ENCODE measurements at regions not wholly inside any gene's neighbourhood (a gene's known extent, or its start where the extent isn't known, plus 50 kb on each side); places are given as distances from the start of the nearest gene placed in this dataset.

DNA sequence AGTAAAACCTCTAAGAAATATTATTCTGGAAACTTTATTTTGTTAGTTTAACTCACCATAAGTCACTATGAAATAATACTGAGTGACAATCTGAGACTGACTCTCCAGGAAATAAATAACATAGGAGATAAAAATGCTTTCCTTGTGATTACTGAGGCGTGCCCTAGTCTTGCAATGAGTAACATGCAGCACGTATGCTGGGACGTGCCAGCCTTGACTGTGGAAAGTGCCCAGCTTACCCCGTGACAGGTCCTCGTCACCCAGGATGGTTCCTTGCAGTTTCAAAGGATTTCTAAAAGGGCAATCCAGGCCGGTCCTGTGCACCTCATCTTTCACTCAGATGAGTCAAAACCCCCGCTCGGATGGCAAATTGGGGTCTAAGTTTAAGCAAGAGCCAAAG is 720.8 kb upstream of the ADAMTS16 start:
- Histone ChIP-seq H3K9me3 (ENCODE audit: control insufficient read depth in 2 of 2, insufficient read depth in 1 of 2, low read depth in 1 of 2, low read length in 1 of 2) (no peaks in the 10 kb centered on the region), H3K36me3 (ENCODE audit: control insufficient read depth in 3 of 3, insufficient read depth in 2 of 3, low read depth in 1 of 3, low read length in 3 of 3) (no peaks in the 10 kb centered on the region), H3K27me3 (ENCODE audit: control insufficient read depth in 3 of 3, insufficient read depth in 3 of 3, low read length in 3 of 3) (no peaks in the 10 kb centered on the region), H3K4me3 (ENCODE audit: low read depth in 1 of 3, low read length in 3 of 3) (no peak overlapping the region), H3K4me1 (ENCODE audit: control insufficient read depth in 3 of 3, insufficient read depth in 2 of 3, low read depth in 1 of 3, low read length in 2 of 3) (no peaks in the 10 kb centered on the region), H3K27ac (ENCODE audit: low read depth in 1 of 3, low read length in 2 of 3) (no peak overlapping the region)
- DNase-seq: no peak
- WGBS, 3 donors: 49 to 69% (median 52%) methylated on average over 8 of the region's 8 CpGs
- no peak for FAIRE-seq

DNA sequence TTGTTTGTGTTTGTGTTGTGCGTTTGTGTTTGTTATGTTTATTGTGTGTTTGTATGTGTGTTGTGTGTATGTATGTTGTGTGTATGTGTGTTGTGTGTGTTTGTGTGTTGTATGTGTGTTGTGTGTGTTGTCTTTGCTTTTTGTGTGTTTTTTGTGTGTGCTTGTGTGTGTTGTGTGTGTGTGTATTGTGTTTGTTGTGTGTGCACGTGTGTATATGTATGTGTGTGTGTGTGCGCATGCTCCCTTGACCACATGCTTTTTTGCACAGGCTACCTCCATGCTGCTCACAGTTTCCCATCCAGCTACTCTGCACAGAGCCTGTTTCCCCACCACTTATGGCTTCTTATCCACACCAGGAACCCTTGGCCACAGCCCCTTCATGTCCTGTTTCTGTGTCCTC is 720.0 kb upstream of the ADAMTS16 start:
- Histone ChIP-seq H3K27me3 (ENCODE audit: control insufficient read depth in 3 of 3, insufficient read depth in 3 of 3, low read length in 3 of 3) (no peaks in the 10 kb centered on the region), H3K4me3 (ENCODE audit: low read depth in 1 of 3, low read length in 3 of 3) (no peak overlapping the region), H3K36me3 (ENCODE audit: control insufficient read depth in 3 of 3, insufficient read depth in 2 of 3, low read depth in 1 of 3, low read length in 3 of 3) (no peaks in the 10 kb centered on the region), H3K4me1 (ENCODE audit: control insufficient read depth in 3 of 3, insufficient read depth in 2 of 3, low read depth in 1 of 3, low read length in 2 of 3) (no peaks in the 10 kb centered on the region), H3K9me3 (ENCODE audit: control insufficient read depth in 2 of 2, insufficient read depth in 1 of 2, low read depth in 1 of 2, low read length in 1 of 2) (no peaks in the 10 kb centered on the region), H3K27ac (ENCODE audit: low read depth in 1 of 3, low read length in 2 of 3) (no peak overlapping the region)
- FAIRE-seq (no peak), DNase-seq (no peak)
- 84 to 93% (median 92%) methylated on average over 3 of the region's 3 CpGs for WGBS, 3 donors

DNA sequence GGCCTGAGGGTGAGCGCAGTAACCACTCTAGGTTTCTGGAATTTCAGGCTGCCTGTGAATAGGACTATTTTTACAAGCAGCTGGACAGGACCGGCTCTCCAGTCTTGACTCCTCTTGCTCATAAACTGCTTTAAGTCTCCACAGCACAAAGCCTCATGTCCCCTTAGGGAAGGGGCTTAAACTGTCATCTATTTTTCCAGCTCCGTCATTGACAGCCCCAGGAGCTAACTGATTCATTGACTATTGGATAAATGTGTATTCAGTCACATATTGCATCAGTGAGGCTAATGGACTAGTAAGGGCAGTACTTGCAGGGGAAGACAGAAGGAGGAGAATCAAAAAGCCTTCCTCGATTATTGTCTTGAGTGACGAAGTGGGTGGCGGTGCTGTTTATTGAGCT is 719.4 kb upstream of the ADAMTS16 start:
- no peaks in the 10 kb centered on the region for H3K27me3 ChIP-seq (ENCODE audit: control insufficient read depth in 3 of 3, insufficient read depth in 3 of 3, low read length in 3 of 3)
- no peaks in the 10 kb centered on the region for H3K9me3 ChIP-seq (ENCODE audit: control insufficient read depth in 2 of 2, insufficient read depth in 1 of 2, low read depth in 1 of 2, low read length in 1 of 2)
- H3K4me3 ChIP-seq (ENCODE audit: low read depth in 1 of 3, low read length in 3 of 3): no peak overlapping the region
- DNase-seq (no peak), FAIRE-seq (no peak)
- H3K36me3 ChIP-seq (ENCODE audit: control insufficient read depth in 3 of 3, insufficient read depth in 2 of 3, low read depth in 1 of 3, low read length in 3 of 3): no peaks in the 10 kb centered on the region
- 77 to 82% (median 78%) methylated on average over 6 of the region's 6 CpGs for WGBS, 3 donors
- H3K4me1 ChIP-seq (ENCODE audit: control insufficient read depth in 3 of 3, insufficient read depth in 2 of 3, low read depth in 1 of 3, low read length in 2 of 3): no peaks in the 10 kb centered on the region
- H3K27ac ChIP-seq (ENCODE audit: low read depth in 1 of 3, low read length in 2 of 3): no peak overlapping the region

DNA sequence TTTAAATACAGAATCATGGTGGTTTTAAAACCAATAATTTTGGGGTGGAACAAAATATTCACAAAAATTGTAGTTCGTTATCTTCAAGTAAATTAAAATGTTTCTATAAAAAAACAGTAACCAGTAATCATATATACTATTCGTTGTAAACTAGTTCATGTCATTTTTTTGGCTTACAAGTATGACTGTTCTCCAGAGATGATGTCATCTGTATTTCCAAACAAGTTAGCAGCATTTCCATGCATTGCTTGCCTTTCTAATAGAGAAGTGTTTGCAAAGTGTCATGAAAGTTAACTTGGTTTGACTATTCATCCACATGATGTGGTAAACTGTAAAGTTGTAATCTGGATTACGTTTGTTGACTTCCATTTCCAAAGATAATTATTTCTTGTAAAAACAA is 717.9 kb upstream of the ADAMTS16 start:
- no peaks in the 10 kb centered on the region for H3K36me3 ChIP-seq (ENCODE audit: control insufficient read depth in 3 of 3, insufficient read depth in 2 of 3, low read depth in 1 of 3, low read length in 3 of 3)
- H3K4me3 ChIP-seq (ENCODE audit: low read depth in 1 of 3, low read length in 3 of 3): no peak overlapping the region
- H3K27ac ChIP-seq (ENCODE audit: low read depth in 1 of 3, low read length in 2 of 3): no peak overlapping the region
- DNase-seq (no peak), FAIRE-seq (no peak)
- WGBS, 3 donors: 49 to 55% (median 51%) methylated on average over 3 of the region's 3 CpGs
- no peaks in the 10 kb centered on the region for H3K4me1 ChIP-seq (ENCODE audit: control insufficient read depth in 3 of 3, insufficient read depth in 2 of 3, low read depth in 1 of 3, low read length in 2 of 3)
- no peaks in the 10 kb centered on the region for H3K9me3 ChIP-seq (ENCODE audit: control insufficient read depth in 2 of 2, insufficient read depth in 1 of 2, low read depth in 1 of 2, low read length in 1 of 2)
- no peaks in the 10 kb centered on the region for H3K27me3 ChIP-seq (ENCODE audit: control insufficient read depth in 3 of 3, insufficient read depth in 3 of 3, low read length in 3 of 3)

DNA sequence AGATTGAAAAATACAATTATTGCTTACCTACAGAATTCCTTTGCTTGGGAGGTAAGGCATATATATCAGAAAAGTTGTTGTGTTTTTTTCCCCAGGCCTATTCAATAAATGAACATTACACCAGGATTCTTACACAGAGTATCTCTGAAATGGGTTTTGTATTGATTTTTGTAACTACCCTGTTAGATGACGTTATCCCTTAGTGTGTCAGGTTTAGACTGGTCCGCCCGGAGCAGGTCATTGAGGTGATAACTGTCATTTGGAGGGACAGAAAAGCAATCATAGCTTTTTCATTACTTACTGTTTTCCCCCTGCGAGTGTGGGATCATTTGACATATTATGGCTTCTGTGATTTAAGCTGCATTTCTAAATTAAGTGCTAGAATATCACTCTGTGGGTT is 715.2 kb upstream of the ADAMTS16 start:
- FAIRE-seq (no peak), DNase-seq (no peak)
- no peaks in the 10 kb centered on the region for H3K36me3 ChIP-seq (ENCODE audit: control insufficient read depth in 3 of 3, insufficient read depth in 2 of 3, low read depth in 1 of 3, low read length in 3 of 3)
- no peaks in the 10 kb centered on the region for H3K4me1 ChIP-seq (ENCODE audit: control insufficient read depth in 3 of 3, insufficient read depth in 2 of 3, low read depth in 1 of 3, low read length in 2 of 3)
- 35 to 71% (median 56%) methylated on average over 4 of the region's 4 CpGs for WGBS, 3 donors
- no peaks in the 10 kb centered on the region for H3K27me3 ChIP-seq (ENCODE audit: control insufficient read depth in 3 of 3, insufficient read depth in 3 of 3, low read length in 3 of 3)
- H3K9me3 ChIP-seq (ENCODE audit: control insufficient read depth in 2 of 2, insufficient read depth in 1 of 2, low read depth in 1 of 2, low read length in 1 of 2): no peaks in the 10 kb centered on the region
- no peak overlapping the region for H3K27ac ChIP-seq (ENCODE audit: low read depth in 1 of 3, low read length in 2 of 3)
- no peak overlapping the region for H3K4me3 ChIP-seq (ENCODE audit: low read depth in 1 of 3, low read length in 3 of 3)

DNA sequence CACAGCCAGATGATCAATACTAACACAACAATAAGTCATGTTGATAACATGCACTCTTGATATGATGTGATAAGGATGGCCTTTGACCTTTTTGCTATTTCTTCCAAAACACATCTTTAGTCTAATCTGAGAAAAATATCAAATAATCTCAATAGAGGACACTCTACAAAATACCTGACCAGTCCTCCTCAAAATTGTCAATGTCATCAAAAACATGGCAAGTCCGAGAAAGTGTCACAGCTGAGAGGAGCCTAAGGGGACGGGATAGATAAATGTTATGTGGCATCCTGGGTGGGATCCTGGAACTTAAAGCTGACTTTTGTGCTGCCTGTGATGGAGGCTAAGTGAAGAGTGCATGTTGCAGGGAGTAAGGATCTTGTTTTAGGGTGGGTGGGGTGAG is 699.6 kb upstream of the ADAMTS16 start:
- FAIRE-seq: no peak
- no peak overlapping the region for H3K27ac ChIP-seq (ENCODE audit: low read depth in 1 of 3, low read length in 2 of 3)
- H3K4me3 ChIP-seq (ENCODE audit: low read depth in 1 of 3, low read length in 3 of 3): no peak overlapping the region
- no peaks in the 10 kb centered on the region for H3K4me1 ChIP-seq (ENCODE audit: control insufficient read depth in 3 of 3, insufficient read depth in 2 of 3, low read depth in 1 of 3, low read length in 2 of 3)
- WGBS, 3 donors: 77 to 84% (median 80%) methylated on average over 2 of the region's 2 CpGs
- DNase-seq: no peak
- peaks cover 0 to 9% of the 10 kb centered on the region in 2 donors for H3K9me3 ChIP-seq (ENCODE audit: control insufficient read depth in 2 of 2, insufficient read depth in 1 of 2, low read depth in 1 of 2, low read length in 1 of 2)
- no peaks in the 10 kb centered on the region for H3K36me3 ChIP-seq (ENCODE audit: control insufficient read depth in 3 of 3, insufficient read depth in 2 of 3, low read depth in 1 of 3, low read length in 3 of 3)
- no peaks in the 10 kb centered on the region for H3K27me3 ChIP-seq (ENCODE audit: control insufficient read depth in 3 of 3, insufficient read depth in 3 of 3, low read length in 3 of 3)

DNA sequence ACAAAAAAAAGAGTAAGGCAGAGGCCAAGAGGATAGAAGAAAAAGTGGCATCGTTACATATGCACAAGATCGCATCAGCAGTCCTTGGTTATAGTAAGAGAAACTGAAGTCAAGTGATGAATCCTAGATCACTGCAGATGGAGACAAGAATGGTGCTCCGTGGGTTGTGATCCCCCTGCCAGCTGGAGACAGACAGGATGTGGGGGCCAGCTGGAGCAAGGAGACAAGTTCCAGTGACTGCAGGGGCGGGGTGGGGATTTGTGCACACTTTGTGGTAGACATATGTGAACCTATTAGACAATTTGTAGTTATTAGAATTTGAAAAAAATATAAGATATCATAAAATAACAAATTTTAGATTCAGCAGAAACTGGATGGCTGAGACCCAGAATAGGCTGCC is 697.9 kb upstream of the ADAMTS16 start:
- no peak overlapping the region for H3K27ac ChIP-seq (ENCODE audit: low read depth in 1 of 3, low read length in 2 of 3)
- DNase-seq (no peak), FAIRE-seq (no peak)
- no peaks in the 10 kb centered on the region for H3K27me3 ChIP-seq (ENCODE audit: control insufficient read depth in 3 of 3, insufficient read depth in 3 of 3, low read length in 3 of 3)
- H3K9me3 ChIP-seq (ENCODE audit: control insufficient read depth in 2 of 2, insufficient read depth in 1 of 2, low read depth in 1 of 2, low read length in 1 of 2): peaks cover 0 to 7% of the 10 kb centered on the region in 2 donors
- H3K4me3 ChIP-seq (ENCODE audit: low read depth in 1 of 3, low read length in 3 of 3): no peak overlapping the region
- WGBS, 3 donors: 74 to 77% (median 76%) methylated on average over 4 of the region's 4 CpGs
- H3K4me1 ChIP-seq (ENCODE audit: control insufficient read depth in 3 of 3, insufficient read depth in 2 of 3, low read depth in 1 of 3, low read length in 2 of 3): no peaks in the 10 kb centered on the region
- H3K36me3 ChIP-seq (ENCODE audit: control insufficient read depth in 3 of 3, insufficient read depth in 2 of 3, low read depth in 1 of 3, low read length in 3 of 3): no peaks in the 10 kb centered on the region

DNA sequence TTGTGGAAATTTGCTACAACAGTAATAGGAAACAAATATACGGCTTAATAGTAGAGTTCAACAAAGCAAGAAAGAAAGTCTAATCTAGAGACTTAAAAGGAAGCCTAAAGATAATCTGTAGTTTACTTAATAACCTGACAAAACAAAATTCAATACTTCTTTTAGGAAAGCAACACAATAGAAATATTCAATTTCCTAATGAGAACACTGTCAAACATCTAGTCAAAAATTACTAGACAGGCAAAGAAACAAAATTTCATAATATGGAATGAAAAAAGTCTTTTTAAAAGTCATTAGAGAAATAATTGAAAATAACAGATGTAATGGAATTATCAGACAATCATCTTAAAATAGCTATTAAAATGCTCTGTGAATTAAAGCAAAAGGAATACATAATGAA is 692.5 kb upstream of the ADAMTS16 start:
- 73 to 89% (median 89%) methylated on average over 1 of the region's 1 CpG for whole genome bisulfite sequencing, 3 donors
- no peaks in the 10 kb centered on the region for H3K36me3 ChIP-seq (ENCODE audit: control insufficient read depth in 3 of 3, insufficient read depth in 2 of 3, low read depth in 1 of 3, low read length in 3 of 3)
- DNase-seq: no peak
- no peak overlapping the region for H3K4me3 ChIP-seq (ENCODE audit: low read depth in 1 of 3, low read length in 3 of 3)
- FAIRE-seq: peak; percentile 10
- H3K27ac ChIP-seq (ENCODE audit: low read depth in 1 of 3, low read length in 2 of 3): no peak overlapping the region
- H3K9me3 ChIP-seq (ENCODE audit: control insufficient read depth in 2 of 2, insufficient read depth in 1 of 2, low read depth in 1 of 2, low read length in 1 of 2): no peaks in the 10 kb centered on the region
- no peaks in the 10 kb centered on the region for H3K4me1 ChIP-seq (ENCODE audit: control insufficient read depth in 3 of 3, insufficient read depth in 2 of 3, low read depth in 1 of 3, low read length in 2 of 3)
- no peaks in the 10 kb centered on the region for H3K27me3 ChIP-seq (ENCODE audit: control insufficient read depth in 3 of 3, insufficient read depth in 3 of 3, low read length in 3 of 3)

DNA sequence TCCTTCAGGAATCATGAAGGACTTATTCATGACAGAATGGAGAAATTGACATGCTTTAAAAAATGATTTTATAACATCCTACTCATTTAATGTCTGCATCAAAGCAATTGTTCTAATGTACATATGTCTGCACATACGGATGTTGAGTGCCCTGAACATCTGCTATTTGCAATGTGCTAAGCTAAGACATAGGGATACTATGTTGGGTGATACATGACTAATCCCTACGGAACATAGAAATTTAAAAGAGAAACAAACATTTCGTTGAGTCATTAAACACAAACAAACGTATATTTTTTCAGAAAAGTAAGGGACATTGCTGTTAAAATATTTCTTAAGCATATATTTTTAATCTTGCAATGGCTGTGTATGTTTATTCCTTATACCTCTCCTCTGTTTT is 686.5 kb upstream of the ADAMTS16 start:
- DNase-seq: no peak
- Histone ChIP-seq H3K36me3 (ENCODE audit: control insufficient read depth in 3 of 3, insufficient read depth in 2 of 3, low read depth in 1 of 3, low read length in 3 of 3) (no peaks in the 10 kb centered on the region), H3K4me3 (ENCODE audit: low read depth in 1 of 3, low read length in 3 of 3) (no peak overlapping the region), H3K27ac (ENCODE audit: low read depth in 1 of 3, low read length in 2 of 3) (no peak overlapping the region), H3K9me3 (ENCODE audit: control insufficient read depth in 2 of 2, insufficient read depth in 1 of 2, low read depth in 1 of 2, low read length in 1 of 2) (no peaks in the 10 kb centered on the region), H3K27me3 (ENCODE audit: control insufficient read depth in 3 of 3, insufficient read depth in 3 of 3, low read length in 3 of 3) (no peaks in the 10 kb centered on the region), H3K4me1 (ENCODE audit: control insufficient read depth in 3 of 3, insufficient read depth in 2 of 3, low read depth in 1 of 3, low read length in 2 of 3) (no peaks in the 10 kb centered on the region)
- FAIRE-seq: no peak
- WGBS, 3 donors: 68 to 76% (median 69%) methylated on average over 4 of the region's 4 CpGs

Data from small intestine (tissue), 7 donors.